Upper lobe of right lung (tissue), 1 donor: ENCODE measurements at regions not wholly inside any gene's neighbourhood (a gene's known extent, or its start where the extent isn't known, plus 50 kb on each side); places are given as distances from the start of the nearest gene placed in this dataset.
"Not testable (repeated sequence)": the region's sequence is repeated elsewhere in the genome, so short reads cannot be mapped to it uniquely, and the experiment has no call there.

Experiments used
- ATAC-seq: fragments of 200-7000 bp; cut with Tn5 transposase; one replicate; pipeline ENCODE4 v1.9.1; 2020; ENCODE audit warnings: mild to moderate bottlenecking, moderate library complexity
- DNase-seq: peaks from one replicate; pipeline ENCODE4 v3.0.0-alpha.2; 2020
- H3K27ac ChIP-seq: fragments of 200-600 bp; one replicate; pipeline ENCODE4 v1.8.0; 2022
- H3K27me3 ChIP-seq: fragments of 200-600 bp; one replicate; pipeline ENCODE4 v1.8.0; 2022; ENCODE audit warnings: mild to moderate bottlenecking
- H3K36me3 ChIP-seq: fragments of 200-600 bp; one replicate; pipeline ENCODE4 v1.8.0; 2022
- H3K4me1 ChIP-seq: fragments of 200-600 bp; one replicate; pipeline ENCODE4 v1.8.0; 2022
- H3K4me3 ChIP-seq: fragments of 200-600 bp; one replicate; pipeline ENCODE4 v1.8.0; 2022; ENCODE audit warnings: mild to moderate bottlenecking
- H3K9me3 ChIP-seq: fragments of 200-600 bp; one replicate; pipeline ENCODE4 v1.8.0; 2022
- intact Hi-C: fragments of 100-400 bp; cut with DNase I; formaldehyde crosslinking; loops from one replicate; pipeline ENCODE4 v1.11.0; 2022
- TF ChIP-seq, protein P1 (sequence below): fragments of 200-600 bp; IDR thresholded peaks from one replicate; pipeline ENCODE4 v1.8.0; 2022; ENCODE audit warnings: antibody characterized with exemption
- donor health status: DM: no; HTN: yes; CAD: no; lungs with severe emphysema.

DNA sequence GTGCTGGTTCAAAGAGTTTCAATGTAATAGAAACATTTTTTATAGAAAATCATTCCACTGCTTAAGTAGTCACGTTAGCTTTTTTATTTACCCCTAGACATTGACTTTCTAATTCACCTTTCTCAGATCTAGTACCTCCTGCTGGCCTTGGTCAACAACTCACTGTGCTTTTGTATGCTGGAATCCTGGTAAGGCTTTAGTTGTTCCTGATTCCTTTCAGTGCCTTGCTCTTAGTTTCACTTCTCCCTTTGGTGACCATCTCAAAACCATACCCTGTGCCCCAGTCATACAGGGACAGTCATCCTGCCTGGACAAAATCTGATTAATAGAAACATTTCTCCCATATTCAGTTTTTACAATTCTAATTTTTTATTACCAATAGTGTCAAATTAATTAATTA is 130.2 kb downstream of the GPR37 start:
- H3K4me1 ChIP-seq: no peaks in the 10 kb centered on the region
- H3K27me3 ChIP-seq: no peaks in the 10 kb centered on the region
- H3K4me3 ChIP-seq: no peak overlapping the region
- TF ChIP-seq, protein P1, sequence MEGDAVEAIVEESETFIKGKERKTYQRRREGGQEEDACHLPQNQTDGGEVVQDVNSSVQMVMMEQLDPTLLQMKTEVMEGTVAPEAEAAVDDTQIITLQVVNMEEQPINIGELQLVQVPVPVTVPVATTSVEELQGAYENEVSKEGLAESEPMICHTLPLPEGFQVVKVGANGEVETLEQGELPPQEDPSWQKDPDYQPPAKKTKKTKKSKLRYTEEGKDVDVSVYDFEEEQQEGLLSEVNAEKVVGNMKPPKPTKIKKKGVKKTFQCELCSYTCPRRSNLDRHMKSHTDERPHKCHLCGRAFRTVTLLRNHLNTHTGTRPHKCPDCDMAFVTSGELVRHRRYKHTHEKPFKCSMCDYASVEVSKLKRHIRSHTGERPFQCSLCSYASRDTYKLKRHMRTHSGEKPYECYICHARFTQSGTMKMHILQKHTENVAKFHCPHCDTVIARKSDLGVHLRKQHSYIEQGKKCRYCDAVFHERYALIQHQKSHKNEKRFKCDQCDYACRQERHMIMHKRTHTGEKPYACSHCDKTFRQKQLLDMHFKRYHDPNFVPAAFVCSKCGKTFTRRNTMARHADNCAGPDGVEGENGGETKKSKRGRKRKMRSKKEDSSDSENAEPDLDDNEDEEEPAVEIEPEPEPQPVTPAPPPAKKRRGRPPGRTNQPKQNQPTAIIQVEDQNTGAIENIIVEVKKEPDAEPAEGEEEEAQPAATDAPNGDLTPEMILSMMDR: no peak
- intact Hi-C loops: no loop called here
- no peaks in the 10 kb centered on the region for H3K9me3 ChIP-seq
- no peak overlapping the region for H3K27ac ChIP-seq
- no peaks in the 10 kb centered on the region for H3K36me3 ChIP-seq
- ATAC-seq (peak; percentile 40), DNase-seq (no peak)

DNA sequence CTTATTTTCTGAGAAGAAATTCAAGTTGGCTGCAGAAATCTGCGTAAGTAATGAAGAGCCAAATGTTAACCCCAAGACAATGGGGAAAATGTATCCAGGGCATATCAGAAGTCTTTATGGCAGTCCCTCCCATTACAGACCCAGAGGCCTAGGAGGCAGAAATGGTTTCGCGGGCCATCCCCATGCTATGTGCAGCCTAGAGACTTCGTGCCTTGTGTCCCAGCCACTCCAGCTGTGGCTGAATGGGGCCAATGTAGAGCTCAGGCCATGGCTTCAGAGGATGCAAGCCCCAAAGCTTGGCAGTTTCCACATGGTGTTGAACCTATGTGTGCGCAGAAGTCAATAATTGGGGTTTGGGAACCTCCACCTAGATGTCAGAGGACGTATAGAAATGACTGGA is 131.9 kb downstream of the GPR37 start:
- TF ChIP-seq, protein P1: no peak
- Histone ChIP-seq H3K4me1 (no peaks in the 10 kb centered on the region), H3K36me3 (no peaks in the 10 kb centered on the region), H3K27ac (no peak overlapping the region), H3K4me3 (no peak overlapping the region), H3K9me3 (no peaks in the 10 kb centered on the region), H3K27me3 (no peaks in the 10 kb centered on the region)
- intact Hi-C loops: no loop called here
- DNase-seq (no peak), ATAC-seq (no peak)

DNA sequence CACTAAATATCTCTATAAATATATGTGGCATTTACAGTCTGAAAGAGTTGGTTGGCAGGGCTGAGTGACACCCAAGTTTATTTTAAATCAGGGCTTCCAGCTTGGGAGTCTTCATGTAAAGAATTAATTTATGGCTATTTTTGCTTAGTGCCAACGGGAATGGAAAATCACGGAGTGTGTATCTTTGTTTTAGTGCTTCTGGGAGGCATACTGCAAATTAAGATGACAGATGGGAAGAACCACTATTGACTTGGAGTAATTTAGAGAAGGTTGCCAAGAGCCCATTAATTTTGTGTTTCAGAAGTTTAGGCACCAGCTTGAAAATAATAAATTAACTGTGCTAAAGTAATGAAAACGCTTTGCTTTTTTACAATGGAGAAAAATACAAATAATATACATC is 135.2 kb downstream of the GPR37 start:
- Histone ChIP-seq H3K36me3 (no peaks in the 10 kb centered on the region), H3K4me1 (no peaks in the 10 kb centered on the region), H3K9me3 (no peaks in the 10 kb centered on the region), H3K27me3 (no peaks in the 10 kb centered on the region), H3K27ac (no peak overlapping the region), H3K4me3 (no peak overlapping the region)
- no peak for DNase-seq
- no peak for ATAC-seq
- intact Hi-C loops: no loop called here
- TF ChIP-seq, protein P1: no peak

DNA sequence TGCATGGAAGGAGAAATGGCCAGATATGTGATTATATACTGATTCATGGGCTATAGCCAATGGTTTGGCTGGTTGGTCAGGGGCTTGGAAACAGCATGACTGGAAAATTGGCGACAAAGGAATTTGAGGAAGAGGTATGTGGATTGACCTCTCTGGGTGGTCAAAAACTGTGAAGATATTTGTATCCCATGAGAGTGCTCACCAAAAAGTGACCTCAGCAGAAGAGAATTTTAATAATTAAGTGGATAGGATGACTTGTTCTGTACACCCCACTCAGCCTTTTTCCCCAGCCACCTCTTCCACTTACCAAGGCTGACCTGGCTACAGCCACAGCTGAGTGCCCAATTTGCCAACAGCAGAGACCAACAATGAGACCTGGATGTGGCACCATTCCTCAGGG is 146.7 kb downstream of the GPR37 start:
- Histone ChIP-seq H3K27ac (no peak overlapping the region), H3K36me3 (no peaks in the 10 kb centered on the region), H3K4me3 (no peak overlapping the region), H3K9me3 (no peaks in the 10 kb centered on the region), H3K4me1 (no peaks in the 10 kb centered on the region), H3K27me3 (no peaks in the 10 kb centered on the region)
- DNase-seq (no peak), ATAC-seq (no peak)
- intact Hi-C loops: no loop called here
- TF ChIP-seq, protein P1: no peak

DNA sequence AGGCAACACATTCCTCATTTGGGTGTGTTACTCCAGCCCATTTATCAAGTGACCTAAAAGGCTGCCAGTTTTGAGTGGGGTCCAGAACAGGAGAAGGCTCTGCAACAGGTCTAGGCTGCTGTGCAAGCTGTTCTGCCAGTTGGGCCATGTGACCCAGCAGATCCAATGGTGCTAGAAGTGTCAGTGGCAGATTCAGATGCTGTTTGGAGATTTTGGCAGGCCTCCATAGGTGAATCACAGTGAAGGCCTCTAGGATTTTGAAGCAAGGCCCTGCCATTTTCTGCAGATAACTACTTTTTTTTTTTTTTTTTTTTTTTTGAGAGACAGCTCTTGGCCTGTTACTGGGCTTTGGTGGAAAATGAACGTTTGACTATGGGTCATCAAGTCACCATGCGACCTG is 147.5 kb downstream of the GPR37 start:
- H3K4me3 ChIP-seq, H3K9me3 ChIP-seq, DNase-seq, H3K27me3 ChIP-seq, ATAC-seq, H3K36me3 ChIP-seq, H3K27ac ChIP-seq, H3K4me1 ChIP-seq, intact Hi-C loops: not testable (repeated sequence)

DNA sequence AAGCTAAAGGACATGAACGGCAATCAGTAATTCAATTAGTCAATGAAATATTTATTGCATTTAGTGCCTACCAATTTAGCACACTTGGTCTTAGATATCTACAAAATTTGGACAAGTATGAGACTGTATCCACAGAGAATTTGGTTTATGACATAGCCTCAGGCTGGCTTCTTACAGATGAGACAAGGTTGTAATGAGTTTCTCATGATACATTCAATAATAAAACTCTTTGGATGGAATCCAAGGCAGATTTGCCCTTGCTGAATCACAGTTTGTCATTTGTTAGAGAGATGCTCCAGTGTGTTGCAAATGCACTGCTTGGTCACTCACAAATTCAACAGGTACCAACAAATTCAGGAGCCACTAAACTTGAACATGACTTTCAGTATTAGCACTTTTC is 162.5 kb downstream of the GPR37 start:
- H3K9me3 ChIP-seq: no peaks in the 10 kb centered on the region
- TF ChIP-seq, protein P1: no peak
- H3K4me3 ChIP-seq: no peak overlapping the region
- H3K36me3 ChIP-seq: no peaks in the 10 kb centered on the region
- H3K4me1 ChIP-seq: no peaks in the 10 kb centered on the region
- DNase-seq (no peak), ATAC-seq (no peak)
- no peak overlapping the region for H3K27ac ChIP-seq
- intact Hi-C loops: no loop called here
- H3K27me3 ChIP-seq: no peaks in the 10 kb centered on the region
